Mesenchymal stem cell (in vitro differentiated cells and primary cell): ENCODE measurements at regions not wholly inside any gene's neighbourhood (a gene's known extent, or its start where the extent isn't known, plus 50 kb on each side); places are given as distances from the start of the nearest gene placed in this dataset.

Experiments
- DNase-seq: peaks from one replicate; pipeline ENCODE4 v3.0.0-alpha.2; 2013
- H2AFZ ChIP-seq: one replicate; pipeline ENCODE4 v1.6.1; 2013; ENCODE audit warnings: low read depth, mild to moderate bottlenecking, control low read depth, inconsistent platforms, low read length, moderate library complexity
- H2AK5ac ChIP-seq: 2 replicates; pipeline ENCODE4 v1.6.1; 2013; ENCODE audit warnings: low read length, moderate library complexity, mild to moderate bottlenecking, inconsistent platforms; ENCODE audit not compliant: severe bottlenecking
- H2BK120ac ChIP-seq: one replicate; pipeline ENCODE4 v1.6.1; 2013; ENCODE audit warnings: low read depth, mild to moderate bottlenecking, inconsistent platforms, low read length, moderate library complexity
- H2BK12ac ChIP-seq, 2 experiments: one replicate each; pipeline ENCODE4 v1.6.1; 2013; ENCODE audit warnings: inconsistent platforms in 2 of 2, low read length in 2 of 2, mild to moderate bottlenecking in 2 of 2, moderate library complexity in 2 of 2, control low read depth in 1 of 2
- H2BK15ac ChIP-seq: one replicate; pipeline ENCODE4 v1.6.1; 2013; ENCODE audit warnings: mild to moderate bottlenecking, low read depth, inconsistent platforms; ENCODE audit not compliant: poor library complexity, severe bottlenecking
- H2BK5ac ChIP-seq: 2 replicates; pipeline ENCODE4 v1.6.1; 2013; ENCODE audit warnings: low read depth, mild to moderate bottlenecking, low read length, control low read depth, inconsistent platforms; ENCODE audit not compliant: poor library complexity, severe bottlenecking
- H3K14ac ChIP-seq, 2 experiments: one replicate each; pipeline ENCODE4 v1.6.1; 2013; ENCODE audit warnings: inconsistent platforms in 2 of 2, low read length in 2 of 2, control low read depth in 1 of 2, mild to moderate bottlenecking in 1 of 2, moderate library complexity in 1 of 2
- H3K18ac ChIP-seq, 2 experiments: one replicate each; pipeline ENCODE4 v1.6.1; 2013; ENCODE audit warnings: inconsistent platforms in 2 of 2, low read length in 2 of 2, control low read depth in 1 of 2, low read depth in 1 of 2, mild to moderate bottlenecking in 1 of 2
- H3K23ac ChIP-seq, 2 experiments: one replicate each; pipeline ENCODE4 v1.6.1; 2013; ENCODE audit warnings: inconsistent platforms in 2 of 2, low read length in 2 of 2, mild to moderate bottlenecking in 2 of 2, moderate library complexity in 2 of 2, control low read depth in 1 of 2
- H3K27ac ChIP-seq: 2 replicates; pipeline ENCODE4 v1.5.1; 2013; ENCODE audit warnings: mild to moderate bottlenecking, moderate library complexity, low read length, control low read depth, inconsistent platforms; ENCODE audit not compliant: poor library complexity, severe bottlenecking
- H3K27me3 ChIP-seq, 2 experiments: 2 replicates each; pipeline versions ENCODE4 v1.6.1 to v1.7.0; 2013; ENCODE audit warnings: low read length in 2 of 2, mild to moderate bottlenecking in 2 of 2, moderate library complexity in 2 of 2, control low read depth in 1 of 2, inconsistent platforms in 1 of 2; ENCODE audit not compliant: control insufficient read depth in 1 of 2, insufficient read depth in 1 of 2
- H3K36me3 ChIP-seq, 2 experiments: 2 replicates each; pipeline versions ENCODE4 v1.6.1 to v1.7.0; 2013; ENCODE audit warnings: low read length in 2 of 2, control low read depth in 1 of 2, inconsistent platforms in 1 of 2, low read depth in 1 of 2, mild to moderate bottlenecking in 1 of 2; ENCODE audit not compliant: insufficient read depth in 2 of 2, control insufficient read depth in 1 of 2
- H3K4ac ChIP-seq, 2 experiments: one replicate each; pipeline ENCODE4 v1.6.1; 2013; ENCODE audit warnings: inconsistent platforms in 2 of 2, low read length in 2 of 2, mild to moderate bottlenecking in 2 of 2, moderate library complexity in 2 of 2, control low read depth in 1 of 2, low read depth in 1 of 2
- H3K4me1 ChIP-seq: 2 replicates; pipeline ENCODE4 v1.6.1; 2013; ENCODE audit warnings: low read depth, low read length, control low read depth; ENCODE audit not compliant: control insufficient read depth, insufficient read depth
- H3K4me2 ChIP-seq: 2 replicates; pipeline ENCODE4 v1.6.1; 2013; ENCODE audit warnings: low read length, mild to moderate bottlenecking, inconsistent platforms; ENCODE audit not compliant: poor library complexity, severe bottlenecking
- H3K4me3 ChIP-seq, 2 experiments: 2 replicates each; pipeline versions ENCODE4 v1.5.1 to v1.7.0; 2013; ENCODE audit warnings: low read length in 2 of 2, mild to moderate bottlenecking in 2 of 2, control low read depth in 1 of 2, low read depth in 1 of 2; ENCODE audit not compliant: insufficient read depth in 1 of 2
- H3K79me1 ChIP-seq: replicated peaks from 2 replicates; pipeline ENCODE4 v1.6.1; 2013; ENCODE audit warnings: mild to moderate bottlenecking, control low read depth, low read length, inconsistent platforms; ENCODE audit not compliant: poor library complexity, severe bottlenecking
- H3K9ac ChIP-seq: 2 replicates; pipeline ENCODE4 v1.7.0; 2013; ENCODE audit warnings: mild to moderate bottlenecking, low read length, moderate library complexity
- H3K9me3 ChIP-seq: 2 replicates; pipeline ENCODE4 v1.7.0; 2013; ENCODE audit warnings: mild to moderate bottlenecking, low read length; ENCODE audit not compliant: control insufficient read depth
- H4K8ac ChIP-seq: one replicate; pipeline ENCODE4 v1.6.1; 2013; ENCODE audit warnings: inconsistent platforms, mild to moderate bottlenecking, low read length, moderate library complexity
- H4K91ac ChIP-seq: one replicate; pipeline ENCODE4 v1.6.1; 2013; ENCODE audit warnings: mild to moderate bottlenecking, low read length, inconsistent platforms
- WGBS: methylation state at CpG from one replicate; pipeline ENCODE4 v1.1.7; 2013; ENCODE audit warnings: mixed read lengths; 5-methylcytosine and 5-hydroxymethylcytosine counted together

DNA sequence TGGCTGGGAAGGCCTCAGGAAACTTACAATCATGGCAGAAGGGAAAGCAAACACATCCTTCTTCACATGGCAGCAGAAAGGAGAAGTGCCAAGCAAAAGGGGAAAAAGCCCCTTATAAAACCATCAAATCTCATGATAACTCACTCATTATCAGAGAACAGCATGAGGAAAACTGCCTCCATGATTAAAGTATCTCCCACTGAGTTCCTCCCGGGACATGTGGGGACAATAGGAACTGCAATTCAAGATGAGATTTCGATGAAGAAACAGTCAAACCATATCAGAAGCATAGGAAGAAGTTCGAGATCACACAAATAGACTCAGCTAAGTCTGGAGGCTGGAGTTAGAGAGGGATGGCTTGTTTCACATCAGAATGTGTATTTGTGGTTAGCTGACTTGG, 869.4 kb upstream of the PHF14 start:
- 95% methylated on average over 3 of the region's 3 CpGs for WGBS
- no peaks in the 10 kb centered on the region for H3K27me3 ChIP-seq

DNA sequence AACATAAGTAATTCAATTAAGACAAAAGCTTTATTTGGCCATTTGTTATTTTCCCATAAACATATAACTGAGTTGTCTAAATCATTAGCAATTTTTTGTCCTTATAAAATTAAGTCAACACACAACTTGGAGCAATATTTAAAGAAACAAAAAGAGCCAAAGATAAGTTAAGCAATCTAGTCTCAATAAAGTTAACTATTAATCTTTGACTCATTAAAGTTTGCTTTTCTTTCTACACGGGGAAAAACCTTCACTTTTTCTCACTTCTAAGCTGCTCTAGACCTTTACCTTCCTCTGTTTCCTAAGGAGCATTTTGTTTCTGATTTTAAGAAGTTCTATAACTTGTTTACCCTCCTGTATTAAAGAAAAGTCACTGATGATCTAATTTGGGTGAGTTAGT, 867.1 kb upstream of the PHF14 start:
- no peak overlapping the region for H2BK12ac ChIP-seq
- WGBS: no CpG with 5 or more reads among the region's 1 CpG

More for the DNA sequence above, 869.4 kb upstream of the PHF14 start:
- H3K18ac ChIP-seq: no peak overlapping the region
- H3K9me3 ChIP-seq: peaks cover 3% of the 10 kb centered on the region
- no peak for DNase-seq
- H3K36me3 ChIP-seq: no peaks in the 10 kb centered on the region
- no peak overlapping the region for H2BK5ac ChIP-seq
- H2BK120ac ChIP-seq: no peak overlapping the region
- H3K23ac ChIP-seq: no peak overlapping the region
- no peak overlapping the region for H2AK5ac ChIP-seq
- no peak overlapping the region for H3K4me3 ChIP-seq
- H3K4ac ChIP-seq: no peak overlapping the region
- H3K14ac ChIP-seq: no peak overlapping the region
- no peak overlapping the region for H2BK12ac ChIP-seq
- no peak overlapping the region for H3K4me2 ChIP-seq
- no peak overlapping the region for H3K27ac ChIP-seq
- H2AFZ ChIP-seq: no peak overlapping the region
- H3K79me1 ChIP-seq: no peaks in the 10 kb centered on the region
- H2BK15ac ChIP-seq: no peak overlapping the region
- H4K91ac ChIP-seq: no peak overlapping the region
- no peak overlapping the region for H4K8ac ChIP-seq
- no peaks in the 10 kb centered on the region for H3K4me1 ChIP-seq
- H3K9ac ChIP-seq: no peak overlapping the region

DNA sequence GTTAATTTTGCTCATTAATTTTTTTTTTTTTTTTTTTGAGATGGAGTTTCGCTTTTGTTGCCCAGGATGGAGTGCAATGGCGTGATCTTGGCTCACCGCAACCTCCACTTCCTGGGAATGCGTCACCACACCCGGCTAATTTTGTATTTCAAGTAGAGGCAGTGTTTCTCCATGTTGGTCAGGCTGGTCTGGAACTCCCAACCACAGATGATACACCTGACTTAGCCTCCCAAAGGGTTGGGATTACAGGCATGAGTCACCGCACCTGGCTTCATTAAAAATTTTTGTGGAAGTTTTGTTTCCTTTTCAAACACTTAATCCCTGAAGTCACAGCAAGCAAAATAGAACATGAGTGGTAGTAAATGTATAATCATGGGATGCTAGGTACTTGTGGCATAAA, 857.2 kb upstream of the PHF14 start:
- Histone ChIP-seq H2AK5ac (no peak overlapping the region), H3K4ac (no peak overlapping the region), H3K27ac (no peak overlapping the region), H4K91ac (no peak overlapping the region), H3K4me1 (no peaks in the 10 kb centered on the region), H2AFZ (no peak overlapping the region), H3K9me3 (peaks cover 15% of the 10 kb centered on the region), H2BK12ac (no peak overlapping the region), H3K79me1 (no peaks in the 10 kb centered on the region), H3K18ac (no peak overlapping the region), H3K36me3 (no peaks in the 10 kb centered on the region), H3K27me3 (no peaks in the 10 kb centered on the region), H2BK15ac (no peak overlapping the region), H2BK120ac (no peak overlapping the region), H3K4me2 (no peak overlapping the region), H2BK5ac (no peak overlapping the region), H3K14ac (no peak overlapping the region), H4K8ac (no peak overlapping the region), H3K23ac (no peak overlapping the region), H3K9ac (no peak overlapping the region), H3K4me3 (no peak overlapping the region)
- no peak for DNase-seq
- 100% methylated on average over 4 of the region's 6 CpGs for WGBS

More for the DNA sequence above, 867.1 kb upstream of the PHF14 start:
- peaks cover 3% of the 10 kb centered on the region for H3K9me3 ChIP-seq
- H3K9ac ChIP-seq: no peak overlapping the region
- no peak overlapping the region for H3K4me2 ChIP-seq
- H2BK5ac ChIP-seq: no peak overlapping the region
- DNase-seq: no peak
- H3K4me3 ChIP-seq: no peak overlapping the region
- H3K36me3 ChIP-seq: no peaks in the 10 kb centered on the region
- H3K18ac ChIP-seq: no peak overlapping the region
- no peaks in the 10 kb centered on the region for H3K4me1 ChIP-seq
- H3K79me1 ChIP-seq: no peaks in the 10 kb centered on the region
- H3K4ac ChIP-seq: no peak overlapping the region
- no peak overlapping the region for H2AFZ ChIP-seq
- no peak overlapping the region for H4K91ac ChIP-seq
- no peak overlapping the region for H4K8ac ChIP-seq
- no peak overlapping the region for H3K14ac ChIP-seq
- no peaks in the 10 kb centered on the region for H3K27me3 ChIP-seq
- H3K23ac ChIP-seq: no peak overlapping the region
- H2AK5ac ChIP-seq: no peak overlapping the region
- no peak overlapping the region for H3K27ac ChIP-seq
- H2BK120ac ChIP-seq: no peak overlapping the region
- H2BK15ac ChIP-seq: no peak overlapping the region

DNA sequence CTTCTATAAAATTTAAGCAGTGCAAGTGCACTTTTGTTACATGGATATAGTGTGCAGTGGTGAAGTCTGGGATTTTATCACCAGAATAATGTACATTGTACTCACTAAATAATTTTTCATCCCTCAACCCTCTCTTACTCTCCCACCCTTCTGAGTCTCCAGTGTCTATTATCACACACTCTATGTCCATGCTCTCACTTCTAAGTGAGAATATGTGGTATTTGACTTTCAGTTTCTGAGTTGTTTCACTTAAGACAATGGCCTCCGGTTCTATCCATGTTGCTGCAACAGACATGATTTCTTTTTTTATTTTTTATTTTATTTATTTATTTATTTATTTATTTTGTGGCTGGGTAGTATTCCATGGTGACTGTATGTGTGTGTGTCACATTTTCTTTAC, 855.9 kb upstream of the PHF14 start:
- no peak overlapping the region for H3K18ac ChIP-seq
- H3K9me3 ChIP-seq: peaks cover 12% of the 10 kb centered on the region
- H3K4me3 ChIP-seq: no peak overlapping the region
- no peak overlapping the region for H3K9ac ChIP-seq
- no peak overlapping the region for H3K4me2 ChIP-seq
- H3K14ac ChIP-seq: no peak overlapping the region
- H4K91ac ChIP-seq: no peak overlapping the region
- no peak overlapping the region for H2BK5ac ChIP-seq
- H2BK120ac ChIP-seq: no peak overlapping the region
- no peak overlapping the region for H2AK5ac ChIP-seq
- H2BK15ac ChIP-seq: no peak overlapping the region
- no peak overlapping the region for H3K23ac ChIP-seq
- no peak overlapping the region for H3K4ac ChIP-seq
- H2BK12ac ChIP-seq: no peak overlapping the region
- no peak overlapping the region for H4K8ac ChIP-seq
- no peak for DNase-seq
- H3K27me3 ChIP-seq: no peaks in the 10 kb centered on the region
- H2AFZ ChIP-seq: no peak overlapping the region
- WGBS: no CpG with 5 or more reads among the region's 1 CpG
- H3K4me1 ChIP-seq: no peaks in the 10 kb centered on the region
- H3K79me1 ChIP-seq: no peaks in the 10 kb centered on the region
- no peak overlapping the region for H3K27ac ChIP-seq
- no peaks in the 10 kb centered on the region for H3K36me3 ChIP-seq
